Erythroblast (primary cell): ENCODE measurements at regions not wholly inside any gene's neighbourhood (a gene's known extent, or its start where the extent isn't known, plus 50 kb on each side); places are given as distances from the start of the nearest gene placed in this dataset.

Experiments used
- GATA1 ChIP-seq: IDR thresholded peaks from 2 replicates; pipeline ENCODE4 v1.6.1; 2011; ENCODE audit warnings: low read depth, mild to moderate bottlenecking, control low read depth, low read length, moderate library complexity
- POLR2A ChIP-seq: IDR thresholded peaks from 2 replicates; pipeline ENCODE4 v1.6.1; 2011; ENCODE audit warnings: mild to moderate bottlenecking, low read length

DNA sequence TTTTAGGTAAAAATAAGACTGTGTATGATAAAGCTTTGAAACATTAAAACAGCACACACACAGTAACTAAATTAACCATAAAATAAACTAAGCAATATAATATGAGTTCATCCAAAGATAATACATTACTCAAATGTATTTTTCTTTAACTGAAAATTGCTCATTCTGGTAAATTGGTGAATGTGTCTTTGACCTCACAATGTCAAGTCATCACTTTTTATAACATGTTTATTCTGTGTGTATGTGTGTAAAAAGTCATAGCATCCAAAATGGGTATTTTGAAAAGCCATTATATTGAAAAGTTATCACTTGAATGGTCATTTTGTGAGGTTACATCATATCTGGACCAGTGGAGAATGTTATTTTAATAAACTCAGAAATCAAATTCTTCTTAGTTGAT, 724.6 kb downstream of the ADGRL2 start:
- TF ChIP-seq POLR2A, result no peak
- no peak for TF ChIP-seq GATA1
